HAP-1 (cell line): ENCODE measurements at regions not wholly inside any gene's neighbourhood (a gene's known extent, or its start where the extent isn't known, plus 50 kb on each side); places are given as distances from the start of the nearest gene placed in this dataset.
"Not testable (repeated sequence)": the region's sequence is repeated elsewhere in the genome, so short reads cannot be mapped to it uniquely, and the experiment has no call there.

Experiments
- DNase-seq, 2 experiments: peaks; one replicate each; pipeline ENCODE4 v3.0.0-alpha.2; 2016 to 2020; ENCODE audit warnings: low spot score in 2 of 2
- H3K27me3 ChIP-seq: fragments of 250-450 bp; sonication (Bioruptor Pico); 2 replicates; pipeline ENCODE4 v1.5.1; 2020; ENCODE audit warnings: low read depth, mild to moderate bottlenecking, moderate library complexity
- H3K36me3 ChIP-seq: fragments of 250-450 bp; sonication (Bioruptor Pico); replicated peaks from 2 replicates; pipeline ENCODE4 v1.5.1; 2020; ENCODE audit warnings: mild to moderate bottlenecking
- H3K4me1 ChIP-seq: fragments of 250-450 bp; sonication (Bioruptor Pico); 2 replicates; pipeline ENCODE4 v1.5.1; 2020; ENCODE audit warnings: mild to moderate bottlenecking
- H3K4me3 ChIP-seq: fragments of 250-450 bp; sonication (Bioruptor Pico); 2 replicates; pipeline ENCODE4 v1.5.1; 2020; ENCODE audit warnings: mild to moderate bottlenecking, moderate library complexity
- H3K9me3 ChIP-seq: fragments of 250-450 bp; sonication (Bioruptor Pico); 2 replicates; pipeline ENCODE4 v1.5.1; 2020; ENCODE audit warnings: mild to moderate bottlenecking, moderate library complexity
- in situ Hi-C: fragments of 300-500 bp; cut with MboI; formaldehyde crosslinking; loops from 3 replicates; pipeline ENCODE4 v1.14.3; 2020; ENCODE audit warnings: low sequenced_read_pairs, inconsistent platforms, mixed read lengths

DNA sequence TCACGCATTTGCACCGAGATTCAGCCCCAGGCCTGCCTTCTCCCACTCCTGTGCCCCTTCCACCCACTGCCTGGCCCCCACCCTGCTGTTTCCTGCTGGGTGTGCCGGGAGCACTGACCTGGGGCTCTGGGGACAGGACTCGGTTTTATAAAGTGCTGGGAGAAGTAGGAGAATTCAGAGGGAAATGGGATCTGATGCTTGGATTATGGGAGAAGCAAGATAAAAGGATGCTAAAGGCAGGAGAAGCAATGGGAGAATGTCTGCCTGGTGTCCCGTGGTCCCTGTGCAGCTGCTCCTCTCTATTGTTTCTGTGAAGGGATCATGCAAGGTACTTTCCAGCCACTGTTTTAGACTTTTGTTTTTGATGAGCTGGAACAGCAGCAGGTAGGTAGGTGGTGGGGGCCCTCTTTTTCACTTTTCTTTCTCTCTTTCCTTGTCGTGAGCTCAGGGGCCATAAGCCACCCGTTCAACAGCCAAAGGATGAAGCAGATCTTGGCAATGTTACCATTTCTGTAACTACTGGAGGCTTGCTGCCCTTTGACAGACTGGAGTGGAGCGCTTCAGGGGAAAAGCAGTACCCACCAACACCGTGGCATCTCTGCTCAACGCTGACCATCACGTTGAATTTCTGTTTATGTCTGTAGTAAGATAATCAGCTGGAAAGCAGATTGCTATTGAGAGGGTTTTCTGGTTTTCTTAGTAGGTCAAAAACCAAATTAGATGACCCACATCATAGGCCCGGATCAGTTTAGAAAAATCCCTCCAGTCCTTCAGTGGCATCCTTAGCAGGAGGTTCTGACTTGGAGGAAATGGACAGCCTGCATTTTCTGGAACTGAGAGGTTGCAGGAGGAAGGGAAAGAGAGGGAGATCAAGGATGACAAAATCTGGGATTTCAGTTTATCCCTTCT, 63.8 kb upstream of the ENPP6 start:
- Histone ChIP-seq H3K27me3 (no peaks in the 10 kb centered on the region), H3K4me3 (no peak overlapping the region), H3K9me3 (peaks cover 4% of the 10 kb centered on the region), H3K4me1 (peaks cover 13% of the 10 kb centered on the region), H3K36me3 (no peaks in the 10 kb centered on the region)
- in situ Hi-C loops, result no loop called here
- no peak for DNase-seq

DNA sequence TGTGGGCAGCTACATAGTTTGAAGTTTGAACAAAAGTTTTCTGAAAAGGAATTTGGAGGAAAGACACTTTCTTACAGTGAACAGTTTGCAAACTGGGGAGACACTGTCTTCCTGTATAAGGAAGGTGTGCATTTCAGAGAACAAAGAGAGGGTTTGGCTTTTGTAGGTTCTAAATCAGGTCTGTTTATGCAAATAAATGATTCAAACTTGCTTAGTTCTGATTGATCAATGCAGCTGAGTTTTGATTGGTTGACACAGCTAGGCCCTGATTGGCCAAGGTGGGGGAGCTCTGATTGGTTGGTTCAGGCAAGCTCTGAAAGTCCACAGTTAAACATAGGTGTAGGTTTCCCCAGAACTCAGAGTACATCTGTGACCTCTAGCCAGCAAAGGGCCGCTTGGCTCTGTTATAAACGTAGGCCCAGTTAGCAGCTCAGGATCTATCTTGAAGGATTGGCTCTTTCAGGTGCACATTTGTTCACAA, 63.0 kb upstream of the ENPP6 start:
- H3K4me3 ChIP-seq, result no peak overlapping the region
- H3K36me3 ChIP-seq, result no peaks in the 10 kb centered on the region
- H3K9me3 ChIP-seq, result peaks cover 9% of the 10 kb centered on the region
- no peak for DNase-seq
- H3K4me1 ChIP-seq, result peaks cover 13% of the 10 kb centered on the region
- in situ Hi-C loops, result no loop called here
- H3K27me3 ChIP-seq, result no peaks in the 10 kb centered on the region

DNA sequence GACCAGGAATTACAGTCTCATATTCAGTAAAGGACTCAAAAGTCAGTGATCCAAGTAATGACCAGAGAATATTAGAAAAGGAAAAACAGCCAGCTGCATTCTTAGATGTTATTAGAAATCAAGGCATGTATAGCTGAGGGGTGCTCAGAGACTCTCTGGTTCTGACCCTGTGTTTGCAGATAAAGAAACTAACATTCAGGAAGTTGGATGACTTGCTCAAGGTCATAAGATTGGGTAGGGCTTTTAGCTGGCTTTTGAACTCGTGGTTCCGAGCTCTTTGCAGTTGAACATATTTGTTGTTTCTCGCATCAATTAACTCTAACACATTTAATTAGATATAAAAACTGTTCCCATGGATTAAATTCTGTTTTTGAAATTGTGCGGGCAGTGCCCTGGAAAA, 62.5 kb upstream of the ENPP6 start:
- no peaks in the 10 kb centered on the region for H3K36me3 ChIP-seq
- H3K4me3 ChIP-seq, result no peak overlapping the region
- H3K27me3 ChIP-seq, result no peaks in the 10 kb centered on the region
- H3K9me3 ChIP-seq, result peaks cover 9% of the 10 kb centered on the region
- in situ Hi-C loops, result no loop called here
- H3K4me1 ChIP-seq, result peaks cover 11% of the 10 kb centered on the region
- DNase-seq, result no peak

DNA sequence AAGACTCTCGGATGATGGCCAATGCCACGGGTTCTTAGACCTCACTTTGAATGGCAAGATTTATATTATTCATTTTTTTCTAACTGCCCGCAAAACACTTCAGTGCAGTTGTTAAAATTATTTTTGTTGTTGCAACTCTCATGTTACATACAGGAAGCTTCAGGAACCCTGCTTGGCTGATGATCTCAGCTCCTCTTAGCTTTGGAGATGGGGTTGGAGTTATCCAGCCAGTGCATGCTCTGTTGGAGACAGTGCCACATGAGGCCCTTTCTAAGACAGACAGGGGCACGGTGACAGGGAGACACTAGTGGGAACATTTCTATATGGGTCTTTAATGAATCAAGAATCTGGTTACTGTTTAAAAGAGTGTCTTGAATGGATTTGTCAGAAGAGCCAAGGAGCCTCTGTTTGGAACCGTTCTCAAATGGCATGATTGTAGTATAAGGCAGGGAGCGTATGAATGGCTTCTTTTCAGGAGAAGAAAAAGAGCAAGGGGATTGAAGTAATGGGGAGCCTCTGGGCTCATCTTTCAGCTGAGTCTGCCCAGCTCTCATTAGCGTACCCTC, 61.9 kb upstream of the ENPP6 start:
- Histone ChIP-seq H3K9me3 (peaks cover 9% of the 10 kb centered on the region), H3K36me3 (no peaks in the 10 kb centered on the region), H3K4me1 (peaks cover 6% of the 10 kb centered on the region), H3K4me3 (no peak overlapping the region), H3K27me3 (no peaks in the 10 kb centered on the region)
- no peak for DNase-seq
- in situ Hi-C loops, result loop anchor here (10.0 kb wide), 1 partner anchor 255 kb away; no protein-coding TSS in a partner anchor

DNA sequence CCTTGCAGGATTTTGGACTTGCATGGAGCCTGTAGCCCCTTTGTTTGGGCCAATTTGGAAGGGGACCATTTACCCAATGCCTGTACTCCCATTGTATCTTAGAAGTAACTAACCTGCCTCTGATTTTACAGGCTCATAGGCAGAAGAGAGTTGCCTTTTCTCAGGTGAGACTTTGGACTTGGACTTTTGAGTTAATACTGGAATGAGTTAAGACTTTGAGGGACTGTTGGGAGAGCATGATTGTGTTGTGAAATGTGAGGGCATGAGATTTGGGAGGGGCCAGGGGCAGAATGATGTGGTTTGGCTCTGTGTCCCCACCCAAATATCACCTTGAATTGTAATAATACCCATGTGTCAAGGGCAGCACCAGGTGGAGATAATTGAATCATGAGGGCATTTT, 60.1 kb upstream of the ENPP6 start:
- H3K9me3 ChIP-seq, H3K36me3 ChIP-seq, H3K4me1 ChIP-seq, DNase-seq, H3K4me3 ChIP-seq, H3K27me3 ChIP-seq: not testable (repeated sequence)
- in situ Hi-C loops, result loop anchor here (10.0 kb wide), 1 partner anchor 257 kb away; no protein-coding TSS in a partner anchor

DNA sequence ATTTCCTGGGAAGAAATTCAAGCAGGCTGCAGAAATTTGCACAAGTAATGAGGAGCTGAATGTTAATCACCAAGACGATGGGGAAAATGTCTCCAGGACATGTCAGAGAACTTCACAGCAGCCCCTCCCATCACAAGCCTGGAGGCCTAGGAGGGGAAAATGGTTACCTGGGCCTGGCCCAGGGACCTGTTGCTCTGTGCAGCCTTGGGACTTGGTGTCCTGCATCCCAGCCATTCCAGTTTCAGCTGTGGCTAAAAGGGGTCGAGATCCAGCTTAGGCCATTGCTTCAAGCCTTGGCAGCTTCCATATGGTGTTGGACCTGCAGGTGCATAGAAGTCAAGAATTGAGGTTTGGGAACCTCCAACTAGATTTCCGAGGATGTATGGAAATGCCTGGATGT, 59.3 kb upstream of the ENPP6 start:
- not testable (repeated sequence) for H3K4me3 ChIP-seq, DNase-seq, H3K36me3 ChIP-seq, H3K4me1 ChIP-seq, H3K9me3 ChIP-seq, H3K27me3 ChIP-seq
- in situ Hi-C loops, result loop anchor here (10.0 kb wide), 1 partner anchor 258 kb away; no protein-coding TSS in a partner anchor

DNA sequence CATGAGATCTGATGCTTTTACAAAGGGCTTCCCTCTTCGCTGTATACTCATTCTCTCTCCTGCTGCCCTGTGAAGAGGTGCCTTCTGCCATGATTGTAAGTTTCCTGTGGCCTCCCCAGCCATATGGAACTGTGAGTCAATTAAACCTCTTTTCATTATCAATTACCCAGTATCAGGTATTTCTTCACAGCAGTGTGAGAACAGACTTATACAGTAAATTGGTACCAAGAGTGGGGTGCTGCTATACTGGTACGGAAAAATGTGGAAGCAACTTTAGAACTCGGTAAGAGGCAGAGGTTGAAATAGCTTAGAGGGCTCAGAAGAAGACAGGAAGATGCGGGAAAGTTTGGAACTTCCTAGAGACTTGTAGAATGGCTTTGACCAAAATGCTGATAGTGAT, 58.7 kb upstream of the ENPP6 start:
- not testable (repeated sequence) for H3K9me3 ChIP-seq
- in situ Hi-C loops, result loop anchor here (10.0 kb wide), 1 partner anchor 258 kb away; no protein-coding TSS in a partner anchor

DNA sequence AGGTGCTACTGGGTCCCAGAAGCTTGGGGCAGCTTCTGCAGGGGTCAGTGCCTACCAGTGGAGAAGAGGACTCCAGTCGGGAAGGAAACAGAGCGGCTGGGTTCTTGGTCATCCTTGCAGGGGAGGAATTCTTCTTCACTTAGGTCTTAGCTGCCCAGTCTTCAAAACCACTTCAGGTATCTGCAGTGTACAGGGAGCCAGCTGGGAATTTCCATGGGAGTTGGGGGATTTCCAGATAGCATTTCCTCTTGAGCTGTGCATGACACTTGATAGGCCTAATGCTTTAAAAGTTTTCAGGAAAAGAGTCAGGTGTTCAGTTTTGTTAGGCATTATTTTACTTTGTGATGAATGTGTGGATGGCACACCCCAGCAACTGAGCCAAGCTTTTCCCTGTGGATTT, 58.1 kb upstream of the ENPP6 start:
- no peaks in the 10 kb centered on the region for H3K27me3 ChIP-seq
- H3K36me3 ChIP-seq, result no peaks in the 10 kb centered on the region
- H3K9me3 ChIP-seq, result peaks cover 9% of the 10 kb centered on the region
- H3K4me3 ChIP-seq, result no peak overlapping the region
- in situ Hi-C loops, result loop anchor here (10.0 kb wide), 1 partner anchor 259 kb away; no protein-coding TSS in a partner anchor
- H3K4me1 ChIP-seq, result no peaks in the 10 kb centered on the region
- DNase-seq, result no peak

More for the DNA sequence above, 58.7 kb upstream of the ENPP6 start:
- H3K27me3 ChIP-seq, H3K36me3 ChIP-seq, DNase-seq, H3K4me3 ChIP-seq, H3K4me1 ChIP-seq: not testable (repeated sequence)

DNA sequence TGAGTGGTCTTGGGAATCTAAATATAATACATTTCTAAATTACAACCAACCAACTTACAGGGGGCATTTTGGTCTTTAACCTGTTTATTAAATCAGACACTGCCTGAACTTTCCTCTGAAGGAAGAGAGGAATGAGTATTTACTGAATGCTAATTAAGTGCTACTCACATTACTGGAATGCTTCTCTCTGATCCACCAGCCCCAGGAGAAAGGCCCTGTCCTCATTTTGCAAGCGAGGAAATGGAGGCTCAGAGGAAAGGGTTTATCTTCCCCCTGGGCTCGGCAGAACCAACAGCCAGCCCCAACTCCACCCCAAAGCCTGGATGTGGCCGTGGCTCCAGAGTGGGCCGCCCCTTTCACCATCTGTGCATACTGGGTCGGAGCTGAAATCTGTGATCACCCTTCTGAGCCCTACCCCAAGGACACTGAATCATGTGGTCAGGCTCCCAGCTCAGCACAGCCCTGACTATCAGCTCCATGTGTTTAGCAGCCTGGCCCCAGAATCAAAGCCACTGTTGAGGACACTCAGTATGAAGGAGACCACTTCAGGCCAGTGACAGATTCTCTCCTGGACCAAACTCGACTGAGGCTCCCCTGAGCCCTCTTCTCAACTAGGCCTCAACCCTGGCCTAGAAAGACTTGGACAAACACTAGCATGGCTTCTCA, 56.7 kb upstream of the ENPP6 start:
- peaks cover 9% of the 10 kb centered on the region for H3K9me3 ChIP-seq
- in situ Hi-C loops, result loop anchor here (10.0 kb wide), 1 partner anchor 260 kb away; no protein-coding TSS in a partner anchor

DNA sequence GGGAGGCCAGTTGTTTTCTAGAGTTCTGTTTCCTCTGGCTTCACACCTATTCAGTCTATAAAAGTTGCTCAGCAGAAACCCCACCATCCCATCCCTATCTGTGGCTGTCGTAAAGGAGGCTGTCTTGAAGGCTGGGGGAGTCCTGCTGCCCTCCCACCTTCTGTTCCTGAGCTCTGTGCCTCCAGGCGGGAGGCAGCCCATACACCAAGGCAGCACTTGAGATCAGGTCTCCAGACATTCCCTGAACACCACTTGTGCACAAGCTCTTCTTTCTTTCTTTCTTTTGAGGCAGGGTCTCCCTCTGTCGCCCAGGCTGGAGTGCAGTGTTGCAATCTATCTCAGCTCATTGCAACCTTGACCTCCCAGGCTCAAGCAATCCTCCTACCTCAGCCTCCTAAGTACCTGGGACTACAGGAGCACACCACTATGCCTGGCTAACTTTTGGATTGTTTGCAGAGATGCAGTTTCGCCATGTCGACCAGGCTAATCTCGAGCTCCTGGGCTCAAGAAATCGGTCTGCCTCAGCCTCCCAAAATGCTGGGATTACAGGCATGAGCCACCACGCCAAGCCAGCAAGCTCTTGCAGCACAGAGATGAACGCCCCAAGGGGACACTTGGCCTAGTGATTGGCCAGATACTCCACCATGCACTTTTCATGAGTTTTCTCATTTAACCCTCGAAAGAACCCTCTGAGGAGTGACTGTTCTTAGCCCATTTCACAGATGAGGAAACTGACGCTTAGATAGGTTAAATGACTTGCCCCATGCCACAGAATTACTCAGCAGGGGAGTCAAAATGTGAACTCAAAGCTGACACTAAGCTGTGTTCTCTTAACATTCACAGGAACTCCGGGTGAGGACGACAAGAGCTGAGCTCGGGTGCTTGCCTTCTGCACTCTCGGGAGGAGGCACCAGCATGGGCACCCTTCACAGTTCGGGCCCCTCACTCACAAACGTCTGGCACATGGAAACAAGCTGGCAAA, 55.8 kb upstream of the ENPP6 start:
- H3K4me1 ChIP-seq, result peaks cover 2% of the 10 kb centered on the region
- peaks cover 9% of the 10 kb centered on the region for H3K9me3 ChIP-seq
- no peak overlapping the region for H3K4me3 ChIP-seq
- DNase-seq, result no peak
- in situ Hi-C loops, result loop anchor here (10.0 kb wide), 1 partner anchor 261 kb away; no protein-coding TSS in a partner anchor
- no peaks in the 10 kb centered on the region for H3K36me3 ChIP-seq
- H3K27me3 ChIP-seq, result no peaks in the 10 kb centered on the region

More for the DNA sequence above, 56.7 kb upstream of the ENPP6 start:
- no peak for DNase-seq
- H3K27me3 ChIP-seq, result no peaks in the 10 kb centered on the region
- no peaks in the 10 kb centered on the region for H3K36me3 ChIP-seq
- no peaks in the 10 kb centered on the region for H3K4me1 ChIP-seq
- no peak overlapping the region for H3K4me3 ChIP-seq

DNA sequence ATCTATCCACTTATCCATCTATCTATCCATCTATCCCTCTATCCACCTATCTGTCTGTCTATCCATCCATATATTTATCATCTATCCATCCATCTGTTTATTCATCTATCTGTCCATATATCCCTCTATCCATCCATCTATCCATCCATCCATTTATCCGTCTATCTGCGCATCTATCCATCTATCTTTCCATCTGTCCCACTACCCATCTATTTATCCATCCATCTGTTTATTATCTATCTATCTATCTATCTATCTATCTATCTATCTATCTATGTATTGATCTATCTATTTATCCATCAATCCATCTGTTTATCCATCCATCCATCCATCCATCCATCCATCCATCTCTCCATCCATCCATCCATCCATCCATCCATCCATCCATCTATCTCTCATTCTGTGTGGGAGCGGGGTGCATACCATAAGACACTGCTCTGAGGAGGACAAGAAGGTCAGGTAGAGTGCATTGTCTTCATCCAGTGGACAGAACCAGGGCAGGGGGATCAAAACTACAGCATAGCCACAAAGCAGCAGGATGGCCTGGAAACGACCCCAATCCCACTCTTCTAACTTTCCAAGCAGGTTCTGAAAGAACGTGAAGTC, 53.2 kb upstream of the ENPP6 start:
- DNase-seq, result no peak
- no peaks in the 10 kb centered on the region for H3K27me3 ChIP-seq
- H3K36me3 ChIP-seq, result no peaks in the 10 kb centered on the region
- in situ Hi-C loops, result loop anchor here (10.0 kb wide), 1 partner anchor 264 kb away; no protein-coding TSS in a partner anchor
- H3K4me1 ChIP-seq, result peaks cover 10% of the 10 kb centered on the region
- no peak overlapping the region for H3K4me3 ChIP-seq
- H3K9me3 ChIP-seq, result no peaks in the 10 kb centered on the region

DNA sequence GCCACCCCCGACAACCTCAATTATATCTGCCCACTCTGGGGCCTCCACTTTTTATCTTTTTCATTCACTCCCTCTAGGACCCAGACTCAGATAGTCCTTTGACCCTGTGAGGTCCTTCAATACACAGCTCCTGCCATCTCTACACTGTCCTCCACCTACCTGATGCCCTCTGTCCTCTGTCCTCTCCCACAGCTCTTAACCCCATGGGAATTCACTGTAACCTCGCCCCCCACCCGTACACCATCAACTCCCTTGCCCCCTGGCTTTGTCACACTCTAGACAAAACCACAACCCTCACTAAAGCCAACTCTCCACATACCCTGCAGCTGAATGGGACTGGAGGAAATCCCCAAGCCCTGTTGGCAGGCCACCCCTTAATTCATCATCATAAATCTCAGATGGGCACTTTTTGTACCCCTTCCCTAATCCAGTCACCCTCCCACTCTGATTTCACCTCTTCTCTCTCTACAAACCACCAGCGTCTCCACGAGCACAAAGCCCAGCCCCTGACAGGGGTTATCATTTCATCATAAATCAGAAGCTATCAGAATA, 52.3 kb upstream of the ENPP6 start:
- Histone ChIP-seq H3K4me1 (peaks cover 10% of the 10 kb centered on the region), H3K9me3 (no peaks in the 10 kb centered on the region), H3K36me3 (no peaks in the 10 kb centered on the region), H3K27me3 (no peaks in the 10 kb centered on the region), H3K4me3 (no peak overlapping the region)
- DNase-seq, result no peak
- in situ Hi-C loops, result loop anchor here (10.0 kb wide), 1 partner anchor 265 kb away; no protein-coding TSS in a partner anchor
